T-helper 2 cell treated with Interferon-gamma antibody and Interleukin-4, amounts not matched to agents 5 μg/mL and 100 μg/mL, for 36 hours (primary cell): ENCODE measurements at regions not wholly inside any gene's neighbourhood (a gene's known extent, or its start where the extent isn't known, plus 50 kb on each side); places are given as distances from the start of the nearest gene placed in this dataset.

Experiments used
- DNase-seq: peaks from one replicate; pipeline ENCODE4 v3.0.0; 2021; ENCODE audit warnings: low spot score
- H3K27ac Mint-ChIP-seq: one replicate; pipeline ENCODE4 v1.8.0; 2021; ENCODE audit warnings: mild to moderate bottlenecking, mixed read lengths
- H3K27me3 Mint-ChIP-seq: one replicate; pipeline ENCODE4 v1.8.0; 2021; ENCODE audit warnings: low read depth, mixed read lengths
- H3K36me3 Mint-ChIP-seq: one replicate; pipeline ENCODE4 v1.8.0; 2021; ENCODE audit warnings: low read depth, mixed read lengths
- H3K4me1 Mint-ChIP-seq: one replicate; pipeline ENCODE4 v1.8.0; 2021; ENCODE audit warnings: low read depth, mixed read lengths
- H3K4me3 Mint-ChIP-seq: one replicate; pipeline ENCODE4 v1.8.0; 2022; ENCODE audit warnings: mild to moderate bottlenecking, moderate library complexity, mixed read lengths
- H3K9me3 Mint-ChIP-seq: one replicate; pipeline ENCODE4 v1.8.0; 2021; ENCODE audit warnings: mixed read lengths

DNA sequence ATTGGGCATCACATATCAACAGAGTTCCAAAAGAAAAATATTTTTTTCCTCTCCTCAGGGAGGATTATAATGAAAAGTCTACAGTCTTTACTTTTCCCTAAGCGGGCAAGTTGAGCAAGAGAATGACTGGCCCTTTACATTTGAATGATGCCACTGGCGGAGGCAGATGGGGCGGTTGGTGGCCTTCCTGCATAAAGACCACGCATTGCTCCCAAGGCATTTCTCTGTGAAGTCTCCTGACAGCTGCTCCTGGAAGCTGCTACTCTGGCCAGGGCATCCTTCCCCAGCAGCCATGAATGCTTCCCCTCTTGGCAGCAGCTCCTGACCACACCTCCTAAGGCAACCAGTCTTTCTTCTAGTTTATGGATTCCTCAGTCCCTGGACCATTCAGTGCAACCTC is 161.1 kb upstream of the RRP15 start:
- H3K27me3 Mint-ChIP-seq, result no peaks in the 10 kb centered on the region
- no peak for DNase-seq
- no peak overlapping the region for H3K4me3 Mint-ChIP-seq
- H3K4me1 Mint-ChIP-seq, result no peaks in the 10 kb centered on the region
- no peak overlapping the region for H3K27ac Mint-ChIP-seq
- H3K9me3 Mint-ChIP-seq, result no peaks in the 10 kb centered on the region
- H3K36me3 Mint-ChIP-seq, result no peaks in the 10 kb centered on the region

- Mint-ChIP-seq H3K9me3 (peaks cover 5% of the 10 kb centered on the region), H3K27ac (no peak overlapping the region), H3K27me3 (no peaks in the 10 kb centered on the region), H3K4me3 (no peak overlapping the region), H3K36me3 (no peaks in the 10 kb centered on the region), H3K4me1 (no peaks in the 10 kb centered on the region)
- DNase-seq, result no peak
Observed at GRCh38 chr1:218135371-218135770, 149.7 kb upstream of the RRP15 start.

- Mint-ChIP-seq H3K9me3 (peaks cover 4% of the 10 kb centered on the region), H3K4me1 (no peaks in the 10 kb centered on the region), H3K27me3 (no peaks in the 10 kb centered on the region), H3K4me3 (no peak overlapping the region), H3K36me3 (no peaks in the 10 kb centered on the region), H3K27ac (no peak overlapping the region)
- DNase-seq, result no peak
Observed at GRCh38 chr1:218139761-218140160, 145.3 kb upstream of the RRP15 start.

DNA sequence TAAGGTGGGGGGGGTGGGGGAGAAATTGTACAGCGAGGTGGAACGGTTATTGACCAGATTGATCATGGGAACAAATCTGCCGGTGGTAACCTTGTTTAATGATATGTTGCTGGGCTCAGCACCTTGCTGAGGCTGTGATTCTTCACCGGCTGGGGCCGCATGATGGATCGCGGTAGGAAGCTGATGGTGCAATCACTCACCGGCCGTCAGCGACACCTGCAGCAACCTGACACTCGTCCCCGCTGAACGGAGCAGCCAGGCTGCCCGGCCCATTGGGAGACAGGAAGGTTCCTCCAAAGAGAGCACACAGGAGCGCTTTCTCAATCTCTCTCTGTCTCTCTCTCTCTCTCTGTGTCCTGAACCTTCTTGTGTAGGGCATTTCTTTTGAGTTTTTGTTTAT is 128.5 kb upstream of the RRP15 start:
- H3K9me3 Mint-ChIP-seq, result no peaks in the 10 kb centered on the region
- H3K27me3 Mint-ChIP-seq, result peaks cover 25% of the 10 kb centered on the region
- no peaks in the 10 kb centered on the region for H3K4me1 Mint-ChIP-seq
- no peak overlapping the region for H3K27ac Mint-ChIP-seq
- DNase-seq, result no peak
- H3K36me3 Mint-ChIP-seq, result no peaks in the 10 kb centered on the region
- H3K4me3 Mint-ChIP-seq, result no peak overlapping the region

GRCh38 chr1:218163371-218163770 is 121.7 kb upstream of the RRP15 start:
- Mint-ChIP-seq H3K9me3 (no peaks in the 10 kb centered on the region), H3K4me1 (peaks cover 8% of the 10 kb centered on the region), H3K27me3 (peaks cover 51% of the 10 kb centered on the region), H3K36me3 (no peaks in the 10 kb centered on the region), H3K27ac (no peak overlapping the region), H3K4me3 (no peak overlapping the region)
- no peak for DNase-seq

DNA sequence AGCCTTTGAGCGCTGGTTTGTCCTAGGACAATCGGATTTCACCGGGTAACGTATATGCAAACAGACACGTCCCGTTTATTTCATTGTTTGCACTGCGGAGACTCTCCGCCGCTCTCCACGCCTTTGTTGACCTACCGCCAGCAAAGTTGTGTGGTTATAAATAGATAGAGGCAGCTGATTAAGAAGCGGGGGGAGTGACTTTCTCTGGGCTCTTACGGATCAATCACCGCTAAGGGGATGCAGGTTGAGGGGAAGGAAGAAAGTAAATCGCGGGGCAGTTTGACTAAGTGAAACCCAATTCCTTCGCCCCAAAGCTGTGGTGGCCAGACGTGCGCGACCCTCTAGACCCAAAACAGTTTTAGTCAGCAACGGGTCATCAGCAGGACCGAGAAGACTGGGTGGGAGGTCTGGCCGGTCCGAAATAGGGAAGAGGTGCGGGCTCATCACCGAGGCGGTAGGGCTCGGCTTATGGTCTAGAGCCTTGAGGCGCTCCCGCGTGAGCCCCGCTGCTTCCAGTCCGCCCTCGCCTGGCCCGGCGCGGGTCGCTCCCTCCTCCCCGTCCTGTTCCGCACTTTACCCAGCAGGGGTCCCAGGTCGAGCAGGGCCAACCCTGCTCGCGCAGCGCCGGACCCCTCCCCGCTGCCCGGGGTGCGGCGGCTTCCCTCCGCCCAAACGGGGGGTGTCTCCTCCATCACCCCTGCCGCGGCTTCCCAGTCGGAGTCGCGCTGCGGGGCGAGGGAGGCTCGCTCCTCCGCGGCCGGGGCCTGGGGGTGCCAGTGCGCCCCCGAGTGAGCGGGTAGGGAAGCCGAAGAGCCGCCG is 120.8 kb upstream of the RRP15 start:
- DNase-seq, result no peak
- H3K4me1 Mint-ChIP-seq, result peaks cover 8% of the 10 kb centered on the region

GRCh38 chr1:218164930-218165700 is 120.0 kb upstream of the RRP15 start:
- no peaks in the 10 kb centered on the region for H3K9me3 Mint-ChIP-seq
- peaks cover 47% of the 10 kb centered on the region for H3K27me3 Mint-ChIP-seq
- no peak overlapping the region for H3K27ac Mint-ChIP-seq
- peak overlapping the region; percentile 46 for H3K4me3 Mint-ChIP-seq
- H3K4me1 Mint-ChIP-seq, result peaks cover 8% of the 10 kb centered on the region
- H3K36me3 Mint-ChIP-seq, result no peaks in the 10 kb centered on the region
- DNase-seq, result no peak

More for the DNA sequence above, 120.8 kb upstream of the RRP15 start:
- Mint-ChIP-seq H3K9me3 (no peaks in the 10 kb centered on the region), H3K4me3 (peak overlapping the region; percentile 75), H3K27me3 (peaks cover 47% of the 10 kb centered on the region), H3K36me3 (no peaks in the 10 kb centered on the region), H3K27ac (no peak overlapping the region)

GRCh38 chr1:218165701-218166114 is 119.4 kb upstream of the RRP15 start:
- H3K36me3 Mint-ChIP-seq, result no peaks in the 10 kb centered on the region
- H3K27me3 Mint-ChIP-seq, result peaks cover 47% of the 10 kb centered on the region
- peak overlapping the region; percentile 46 for H3K4me3 Mint-ChIP-seq
- no peak overlapping the region for H3K27ac Mint-ChIP-seq
- DNase-seq, result no peak
- peaks cover 8% of the 10 kb centered on the region for H3K4me1 Mint-ChIP-seq
- no peaks in the 10 kb centered on the region for H3K9me3 Mint-ChIP-seq

- no peaks in the 10 kb centered on the region for H3K9me3 Mint-ChIP-seq
- peak overlapping the region; percentile 4 for H3K4me3 Mint-ChIP-seq
- H3K27me3 Mint-ChIP-seq, result peaks cover 51% of the 10 kb centered on the region
- peaks cover 8% of the 10 kb centered on the region for H3K4me1 Mint-ChIP-seq
- no peak for DNase-seq
- no peaks in the 10 kb centered on the region for H3K36me3 Mint-ChIP-seq
- no peak overlapping the region for H3K27ac Mint-ChIP-seq
Observed at GRCh38 chr1:218166268-218166945, 118.7 kb upstream of the RRP15 start.

- Mint-ChIP-seq H3K36me3 (no peaks in the 10 kb centered on the region), H3K27me3 (peaks cover 13% of the 10 kb centered on the region), H3K4me3 (no peak overlapping the region), H3K4me1 (no peaks in the 10 kb centered on the region), H3K27ac (no peak overlapping the region), H3K9me3 (no peaks in the 10 kb centered on the region)
- DNase-seq, result no peak
Observed at GRCh38 chr1:218171302-218171893, 113.7 kb upstream of the RRP15 start.

- Mint-ChIP-seq H3K36me3 (no peaks in the 10 kb centered on the region), H3K9me3 (no peaks in the 10 kb centered on the region), H3K4me1 (no peaks in the 10 kb centered on the region), H3K27me3 (no peaks in the 10 kb centered on the region), H3K27ac (no peak overlapping the region), H3K4me3 (no peak overlapping the region)
- DNase-seq, result no peak
Observed at GRCh38 chr1:218182455-218182854, 102.6 kb upstream of the RRP15 start.

DNA sequence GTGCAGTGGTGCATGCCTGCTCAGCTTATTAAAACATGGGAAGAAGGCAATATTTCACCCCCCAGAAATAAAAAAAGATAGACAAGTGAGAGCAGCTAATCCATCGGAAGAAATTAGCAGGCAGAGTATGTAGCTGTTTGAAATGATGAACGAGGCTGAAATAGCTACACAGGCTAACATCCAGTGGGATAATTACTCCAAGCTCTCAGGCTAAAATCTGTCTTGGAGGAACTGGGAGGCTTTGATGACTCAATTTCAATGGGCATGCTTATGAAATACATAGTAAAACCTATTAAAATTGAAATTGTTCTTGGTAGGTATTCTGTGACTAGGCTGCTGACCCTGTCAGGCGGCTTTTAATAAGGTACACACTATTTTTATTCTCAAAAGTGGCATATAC is 84.1 kb upstream of the RRP15 start:
- H3K9me3 Mint-ChIP-seq, result no peaks in the 10 kb centered on the region
- no peak overlapping the region for H3K4me3 Mint-ChIP-seq
- DNase-seq, result no peak
- H3K36me3 Mint-ChIP-seq, result no peaks in the 10 kb centered on the region
- H3K27me3 Mint-ChIP-seq, result no peaks in the 10 kb centered on the region
- H3K27ac Mint-ChIP-seq, result no peak overlapping the region
- H3K4me1 Mint-ChIP-seq, result no peaks in the 10 kb centered on the region

DNA sequence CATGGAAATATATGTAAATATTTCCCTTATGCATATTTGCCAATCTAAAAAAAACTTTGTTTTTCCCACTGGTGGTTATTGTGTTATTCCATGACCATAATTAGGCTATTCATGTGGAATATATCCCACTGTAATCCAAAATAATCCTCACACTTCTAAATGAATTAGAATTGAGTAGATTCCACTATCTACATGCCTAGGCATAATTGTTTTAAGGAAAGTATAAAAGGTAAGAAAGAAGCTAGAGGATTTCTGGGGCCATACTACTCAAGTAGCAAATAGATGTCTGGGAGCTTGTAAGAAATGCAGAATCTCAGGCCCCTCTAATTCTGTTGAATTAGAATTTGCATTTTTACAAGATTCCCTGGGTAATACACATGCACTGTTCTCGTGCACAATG is 83.5 kb upstream of the RRP15 start:
- no peak for DNase-seq
- no peaks in the 10 kb centered on the region for H3K9me3 Mint-ChIP-seq
- no peaks in the 10 kb centered on the region for H3K36me3 Mint-ChIP-seq
- no peak overlapping the region for H3K4me3 Mint-ChIP-seq
- no peak overlapping the region for H3K27ac Mint-ChIP-seq
- H3K4me1 Mint-ChIP-seq, result no peaks in the 10 kb centered on the region
- no peaks in the 10 kb centered on the region for H3K27me3 Mint-ChIP-seq

GRCh38 chr1:218205721-218206120 is 79.4 kb upstream of the RRP15 start:
- no peaks in the 10 kb centered on the region for H3K36me3 Mint-ChIP-seq
- H3K27ac Mint-ChIP-seq, result no peak overlapping the region
- H3K4me3 Mint-ChIP-seq, result no peak overlapping the region
- no peaks in the 10 kb centered on the region for H3K9me3 Mint-ChIP-seq
- DNase-seq, result no peak
- H3K27me3 Mint-ChIP-seq, result no peaks in the 10 kb centered on the region
- H3K4me1 Mint-ChIP-seq, result no peaks in the 10 kb centered on the region
